Adrenal gland (tissue), 9 donors: ENCODE measurements at regions not wholly inside any gene's neighbourhood (a gene's known extent, or its start where the extent isn't known, plus 50 kb on each side); places are given as distances from the start of the nearest gene placed in this dataset.

Experiments used
- DNase-seq, 7 donors: peaks; one replicate each; pipeline ENCODE4 v3.0.0-alpha.2; 2019 to 2020
- H3K27ac ChIP-seq, 5 donors: fragments of 200-600 bp; sonication (generic) in 4 of 5; 1 replicate in 3 of 5; 2 replicates in 2 of 5; pipeline versions ENCODE4 v1.5.1 to v1.8.0; 2016 to 2020; ENCODE audit warnings: mild to moderate bottlenecking in 1 of 5
- H3K27me3 ChIP-seq: fragments of 200-600 bp; 2 replicates; pipeline ENCODE4 v1.8.0; 2021
- H3K36me3 ChIP-seq, 2 donors: fragments of 200-600 bp; replicated peaks in 1 of 2; 1 replicate in 1 of 2; 2 replicates in 1 of 2; pipeline versions ENCODE4 v1.5.1 to v1.8.0; 2018 to 2022
- H3K4me1 ChIP-seq, 2 donors: fragments of 200-600 bp; replicated peaks in 1 of 2; 1 replicate in 1 of 2; 2 replicates in 1 of 2; pipeline versions ENCODE4 v1.5.1 to v1.8.0; 2018 to 2021
- H3K4me3 ChIP-seq, 4 donors: fragments of 200-600 bp; sonication (generic) in 3 of 4; one replicate each; pipeline ENCODE4 v1.5.1; 2016 to 2018
- H3K9me3 ChIP-seq, 3 donors: fragments of 200-600 bp; sonication (generic) in 1 of 3; replicated peaks in 1 of 3; 1 replicate in 2 of 3; 2 replicates in 1 of 3; pipeline versions ENCODE4 v1.5.1 to v1.8.0; 2016 to 2021
- CTCF ChIP-seq, 6 experiments: fragments of 450-650 bp in 4 of 6; fragments of 200-600 bp in 2 of 6; sonication (generic) in 1 of 6; IDR thresholded peaks; 1 replicate in 5 of 6; 2 replicates in 1 of 6; pipeline versions ENCODE4 v1.5.1 to v1.8.0; 2016 to 2021; ENCODE audit warnings: antibody characterized with exemption in 6 of 6, mild to moderate bottlenecking in 2 of 6, moderate library complexity in 1 of 6
- POLR2A ChIP-seq, 2 donors: fragments of 450-650 bp; IDR thresholded peaks; one replicate each; pipeline ENCODE4 v1.6.1; 2017; ENCODE audit warnings: antibody characterized with exemption in 2 of 2, mild to moderate bottlenecking in 2 of 2, moderate library complexity in 1 of 2
- WGBS, 4 donors: extraction: QIAGEN DNeasy Blood & Tissue Kit in 2 of 4; methylation state at CpG; one replicate each; pipeline versions ENCODE4 v1.1.5 to v1.1.7; 2013 to 2017; 5-methylcytosine and 5-hydroxymethylcytosine counted together
- intact Hi-C, 2 donors: fragments of 100-400 bp; cut with DNase I; formaldehyde crosslinking; loops; one replicate each; pipeline versions ENCODE4 v1.14.1 to v1.15.0; 2022 to 2023
- donor health status: healthy with polysubstance abuse.
- donor health status: Bipolar disorder and iron deficiency.
- donor health status: DM: yes; HTN: yes; CAD: no.
- donor health status: DM: no; HTN: no; CAD: no.
- donor health status: DM: no; HTN: no; CAD: no.

GRCh38 chr5:116970318-116970717 is 395.7 kb upstream of the SEMA6A start:
- WGBS, 4 donors = 37 to 50% (median 47%) methylated on average over 2 of the region's 2 CpGs
- no peak overlapping the region for H3K4me3 ChIP-seq
- intact Hi-C loops = no loop called here
- TF ChIP-seq POLR2A (IDR thresholded peaks at IDR 0.05) (no peak), CTCF (IDR thresholded peaks at IDR 0.05) (no peak)
- DNase-seq = no peak
- no peaks in the 10 kb centered on the region for H3K36me3 ChIP-seq
- no peaks in the 10 kb centered on the region for H3K27me3 ChIP-seq
- H3K9me3 ChIP-seq = no peaks in the 10 kb centered on the region
- no peaks in the 10 kb centered on the region for H3K4me1 ChIP-seq
- no peak overlapping the region for H3K27ac ChIP-seq

- no peak for DNase-seq
- intact Hi-C loops = no loop called here
- no peak for TF ChIP-seq CTCF (IDR thresholded peaks at IDR 0.05)
- TF ChIP-seq POLR2A (IDR thresholded peaks at IDR 0.05) = no peak
- 89 to 93% (median 92%) methylated on average over 5 of the region's 5 CpGs for WGBS, 4 donors
- no peaks in the 10 kb centered on the region for H3K36me3 ChIP-seq
- no peaks in the 10 kb centered on the region for H3K27me3 ChIP-seq
- no peak overlapping the region for H3K4me3 ChIP-seq
- H3K9me3 ChIP-seq = no peaks in the 10 kb centered on the region
- H3K27ac ChIP-seq = no peak overlapping the region
- H3K4me1 ChIP-seq = no peaks in the 10 kb centered on the region
Measured at GRCh38 chr5:116964438-116964837, 389.8 kb upstream of the SEMA6A start.

- no peak for DNase-seq
- H3K4me3 ChIP-seq = no peak overlapping the region
- intact Hi-C loops = no loop called here
- WGBS, 4 donors = 88 to 92% (median 89%) methylated on average over 4 of the region's 4 CpGs
- no peaks in the 10 kb centered on the region for H3K27me3 ChIP-seq
- TF ChIP-seq CTCF (IDR thresholded peaks at IDR 0.05) (no peak), POLR2A (IDR thresholded peaks at IDR 0.05) (no peak)
- no peaks in the 10 kb centered on the region for H3K4me1 ChIP-seq
- no peak overlapping the region for H3K27ac ChIP-seq
- H3K36me3 ChIP-seq = no peaks in the 10 kb centered on the region
- peaks cover 0 to 5% (median 0%) of the 10 kb centered on the region in 3 donors for H3K9me3 ChIP-seq
Measured at GRCh38 chr5:116961021-116961420, 386.4 kb upstream of the SEMA6A start.

- Histone ChIP-seq H3K36me3 (no peaks in the 10 kb centered on the region), H3K4me3 (no peak overlapping the region), H3K4me1 (no peaks in the 10 kb centered on the region), H3K27ac (no peak overlapping the region), H3K27me3 (no peaks in the 10 kb centered on the region), H3K9me3 (peaks cover 0 to 5% (median 0%) of the 10 kb centered on the region in 3 donors)
- no peak for DNase-seq
- 82 to 93% (median 89%) methylated on average over 1 of the region's 1 CpG for WGBS, 4 donors
- intact Hi-C loops = no loop called here
- TF ChIP-seq POLR2A (IDR thresholded peaks at IDR 0.05) (no peak), CTCF (IDR thresholded peaks at IDR 0.05) (no peak)
Measured at GRCh38 chr5:116959843-116960242, 385.2 kb upstream of the SEMA6A start.
